ENCODE measurements at regions not wholly inside any gene's neighbourhood (a gene's known extent, or its start where the extent isn't known, plus 50 kb on each side); places are given as distances from the start of the nearest gene placed in this dataset.

DNA sequence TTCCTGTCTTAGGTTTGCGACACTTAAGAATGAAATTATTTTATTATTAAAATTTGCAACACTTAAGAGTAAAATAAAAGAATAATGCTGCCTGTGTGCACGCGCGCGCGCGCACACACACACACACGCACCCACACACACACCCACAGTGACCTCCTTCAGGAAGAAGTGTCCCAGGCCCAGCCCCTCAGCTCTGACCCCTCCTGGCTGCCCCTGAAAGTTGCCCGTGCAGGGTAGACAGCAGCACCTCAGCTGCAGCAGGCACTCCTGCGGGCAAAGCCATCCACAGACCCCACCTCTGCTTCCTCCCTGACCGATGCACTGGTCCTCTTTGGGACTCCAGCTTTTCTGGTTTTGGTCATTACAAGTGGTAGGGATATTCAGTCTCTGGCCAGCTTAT, 478.2 kb downstream of the NTRK3 start:
- TF ChIP-seq, protein P1, sequence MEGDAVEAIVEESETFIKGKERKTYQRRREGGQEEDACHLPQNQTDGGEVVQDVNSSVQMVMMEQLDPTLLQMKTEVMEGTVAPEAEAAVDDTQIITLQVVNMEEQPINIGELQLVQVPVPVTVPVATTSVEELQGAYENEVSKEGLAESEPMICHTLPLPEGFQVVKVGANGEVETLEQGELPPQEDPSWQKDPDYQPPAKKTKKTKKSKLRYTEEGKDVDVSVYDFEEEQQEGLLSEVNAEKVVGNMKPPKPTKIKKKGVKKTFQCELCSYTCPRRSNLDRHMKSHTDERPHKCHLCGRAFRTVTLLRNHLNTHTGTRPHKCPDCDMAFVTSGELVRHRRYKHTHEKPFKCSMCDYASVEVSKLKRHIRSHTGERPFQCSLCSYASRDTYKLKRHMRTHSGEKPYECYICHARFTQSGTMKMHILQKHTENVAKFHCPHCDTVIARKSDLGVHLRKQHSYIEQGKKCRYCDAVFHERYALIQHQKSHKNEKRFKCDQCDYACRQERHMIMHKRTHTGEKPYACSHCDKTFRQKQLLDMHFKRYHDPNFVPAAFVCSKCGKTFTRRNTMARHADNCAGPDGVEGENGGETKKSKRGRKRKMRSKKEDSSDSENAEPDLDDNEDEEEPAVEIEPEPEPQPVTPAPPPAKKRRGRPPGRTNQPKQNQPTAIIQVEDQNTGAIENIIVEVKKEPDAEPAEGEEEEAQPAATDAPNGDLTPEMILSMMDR (IDR thresholded peaks at IDR 0.05 in 8 of 11, conservative IDR thresholded peaks at IDR 0.05 in 3 of 11), result no peak
- TF ChIP-seq POLR2A (IDR thresholded peaks at IDR 0.05), result no peak
- no peak for TF ChIP-seq POLR2AphosphoS5 (IDR thresholded peaks at IDR 0.05)
